Endothelial cell of umbilical vein (primary cell): ENCODE measurements at regions not wholly inside any gene's neighbourhood (a gene's known extent, or its start where the extent isn't known, plus 50 kb on each side); places are given as distances from the start of the nearest gene placed in this dataset.

Experiments
- POLR2A ChIP-seq: IDR thresholded peaks from 2 replicates; pipeline ENCODE4 v1.6.1; 2012; ENCODE audit warnings: low read depth, mild to moderate bottlenecking, control low read depth, low read length
- POLR2AphosphoS5 ChIP-seq: IDR thresholded peaks from 2 replicates; pipeline ENCODE4 v1.6.1; 2012; ENCODE audit warnings: low read depth, mild to moderate bottlenecking, control low read depth, low read length, moderate library complexity; ENCODE audit not compliant: insufficient read depth
- TF ChIP-seq, protein P1 (sequence below), 2 donors: IDR thresholded peaks; 1 replicate in 1 of 2; 2 replicates in 1 of 2; pipeline ENCODE4 v1.5.1; 2011; ENCODE audit warnings: low read length in 2 of 2, mild to moderate bottlenecking in 2 of 2, moderate library complexity in 2 of 2, control low read depth in 1 of 2, inconsistent platforms in 1 of 2, low read depth in 1 of 2; ENCODE audit not compliant: insufficient read depth in 1 of 2; ENCODE audit errors: extremely low read depth in 1 of 2

GRCh38 chr11:105232021-105232420, 92.5 kb upstream of the CARD18 start:
- TF ChIP-seq POLR2A (no peak), POLR2AphosphoS5 (no peak)
- TF ChIP-seq, protein P1, sequence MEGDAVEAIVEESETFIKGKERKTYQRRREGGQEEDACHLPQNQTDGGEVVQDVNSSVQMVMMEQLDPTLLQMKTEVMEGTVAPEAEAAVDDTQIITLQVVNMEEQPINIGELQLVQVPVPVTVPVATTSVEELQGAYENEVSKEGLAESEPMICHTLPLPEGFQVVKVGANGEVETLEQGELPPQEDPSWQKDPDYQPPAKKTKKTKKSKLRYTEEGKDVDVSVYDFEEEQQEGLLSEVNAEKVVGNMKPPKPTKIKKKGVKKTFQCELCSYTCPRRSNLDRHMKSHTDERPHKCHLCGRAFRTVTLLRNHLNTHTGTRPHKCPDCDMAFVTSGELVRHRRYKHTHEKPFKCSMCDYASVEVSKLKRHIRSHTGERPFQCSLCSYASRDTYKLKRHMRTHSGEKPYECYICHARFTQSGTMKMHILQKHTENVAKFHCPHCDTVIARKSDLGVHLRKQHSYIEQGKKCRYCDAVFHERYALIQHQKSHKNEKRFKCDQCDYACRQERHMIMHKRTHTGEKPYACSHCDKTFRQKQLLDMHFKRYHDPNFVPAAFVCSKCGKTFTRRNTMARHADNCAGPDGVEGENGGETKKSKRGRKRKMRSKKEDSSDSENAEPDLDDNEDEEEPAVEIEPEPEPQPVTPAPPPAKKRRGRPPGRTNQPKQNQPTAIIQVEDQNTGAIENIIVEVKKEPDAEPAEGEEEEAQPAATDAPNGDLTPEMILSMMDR (IDR thresholded peaks at IDR 0.05; ENCODE audit: extremely low read depth in 1 of 2, insufficient read depth in 1 of 2, low read depth in 1 of 2, low read length in 2 of 2), result no peak
